Endodermal cell (in vitro differentiated cells): ENCODE measurements at regions not wholly inside any gene's neighbourhood (a gene's known extent, or its start where the extent isn't known, plus 50 kb on each side); places are given as distances from the start of the nearest gene placed in this dataset.

Source experiments
- DNase-seq: peaks from one replicate; pipeline ENCODE4 v3.0.0-alpha.2; 2017
- H3K27ac ChIP-seq: 2 replicates; pipeline ENCODE4 v1.5.1; 2013; ENCODE audit warnings: mild to moderate bottlenecking, low read depth, low read length, moderate library complexity
- H3K27me3 ChIP-seq: 2 replicates; pipeline ENCODE4 v1.6.1; 2013; ENCODE audit warnings: mild to moderate bottlenecking, low read length, moderate library complexity; ENCODE audit not compliant: insufficient read depth, control insufficient read depth, poor library complexity, severe bottlenecking
- H3K36me3 ChIP-seq: 2 replicates; pipeline ENCODE4 v1.7.0; 2013; ENCODE audit warnings: mild to moderate bottlenecking, low read length, moderate library complexity; ENCODE audit not compliant: control insufficient read depth, insufficient read depth
- H3K4me1 ChIP-seq: one replicate; pipeline ENCODE4 v1.7.0; 2013; ENCODE audit warnings: low read length; ENCODE audit not compliant: control insufficient read depth, insufficient read depth
- H3K4me3 ChIP-seq: 2 replicates; pipeline ENCODE4 v1.5.1; 2013; ENCODE audit warnings: mild to moderate bottlenecking, low read length, moderate library complexity
- H3K9ac ChIP-seq: 2 replicates; pipeline ENCODE4 v1.6.1; 2013; ENCODE audit warnings: mild to moderate bottlenecking, low read length, moderate library complexity; ENCODE audit not compliant: poor library complexity, severe bottlenecking; ENCODE audit errors: extremely low read depth
- H3K9me3 ChIP-seq: 2 replicates; pipeline ENCODE4 v1.6.1; 2013; ENCODE audit warnings: mild to moderate bottlenecking, low read length, moderate library complexity; ENCODE audit not compliant: control insufficient read depth
- H3K27ac Mint-ChIP-seq: 2 replicates; pipeline ENCODE4 v1.8.0; 2020; ENCODE audit warnings: mixed read lengths
- H3K27me3 Mint-ChIP-seq: 2 replicates; pipeline ENCODE4 v1.8.0; 2021; ENCODE audit warnings: mild to moderate bottlenecking, mixed read lengths; ENCODE audit not compliant: insufficient read depth
- H3K36me3 Mint-ChIP-seq: 2 replicates; pipeline ENCODE4 v1.8.0; 2020; ENCODE audit warnings: low read depth, mixed read lengths
- H3K4me1 Mint-ChIP-seq: 2 replicates; pipeline ENCODE4 v1.8.0; 2020; ENCODE audit warnings: mixed read lengths
- H3K4me3 Mint-ChIP-seq: 2 replicates; pipeline ENCODE4 v1.8.0; 2020; ENCODE audit warnings: mild to moderate bottlenecking, moderate library complexity, mixed read lengths
- H3K9me3 Mint-ChIP-seq: 2 replicates; pipeline ENCODE4 v1.8.0; 2020; ENCODE audit warnings: mild to moderate bottlenecking, mixed read lengths
- CTCF ChIP-seq: fragments of 200-600 bp; sonication (generic); conservative IDR thresholded peaks from 2 replicates; pipeline ENCODE4 v1.5.0; 2021; ENCODE audit warnings: antibody characterized with exemption, mild to moderate bottlenecking
- WGBS, 2 experiments: methylation state at CpG; one replicate each; pipeline versions ENCODE4 v1.1.5 to v1.1.7; 2013; ENCODE audit warnings: missing lambda C conversion rate in 2 of 2, mixed read lengths in 1 of 2; ENCODE audit not compliant: insufficient coverage in 1 of 2, insufficient read length in 1 of 2; 5-methylcytosine and 5-hydroxymethylcytosine counted together

- H3K36me3 ChIP-seq = no peaks in the 10 kb centered on the region
- H3K9ac ChIP-seq = no peak overlapping the region
- H3K27ac ChIP-seq = no peak overlapping the region
- Mint-ChIP-seq H3K27me3 (no peaks in the 10 kb centered on the region), H3K4me1 (peaks cover 5% of the 10 kb centered on the region), H3K27ac (no peak overlapping the region), H3K36me3 (no peaks in the 10 kb centered on the region), H3K9me3 (no peaks in the 10 kb centered on the region), H3K4me3 (no peak overlapping the region)
- 92 to 97% methylated on average over 3 to 6 of the region's 6 CpGs for WGBS, 2 experiments
- no peak for TF ChIP-seq CTCF
- H3K4me1 ChIP-seq = no peaks in the 10 kb centered on the region
- H3K27me3 ChIP-seq = no peaks in the 10 kb centered on the region
- H3K4me3 ChIP-seq = no peak overlapping the region
- H3K9me3 ChIP-seq = peaks cover 11% of the 10 kb centered on the region
- no peak for DNase-seq
Measured at GRCh38 chr7:21365866-21366624, 61.8 kb upstream of the SP4 start.

- DNase-seq = no peak
- no peak overlapping the region for H3K4me3 Mint-ChIP-seq
- Histone ChIP-seq H3K36me3 (no peaks in the 10 kb centered on the region), H3K27ac (no peak overlapping the region), H3K9ac (no peak overlapping the region), H3K27me3 (no peaks in the 10 kb centered on the region), H3K4me3 (no peak overlapping the region), H3K9me3 (peaks cover 13% of the 10 kb centered on the region), H3K4me1 (no peaks in the 10 kb centered on the region)
- no peaks in the 10 kb centered on the region for H3K36me3 Mint-ChIP-seq
- peaks cover 9% of the 10 kb centered on the region for H3K4me1 Mint-ChIP-seq
- no peaks in the 10 kb centered on the region for H3K9me3 Mint-ChIP-seq
- 90% methylated on average over 3 of the region's 3 CpGs; no CpG with 5 or more reads in 1 of the 2 experiments for WGBS, 2 experiments
- H3K27me3 Mint-ChIP-seq = no peaks in the 10 kb centered on the region
- TF ChIP-seq CTCF = no peak
- H3K27ac Mint-ChIP-seq = no peak overlapping the region
Measured at GRCh38 chr7:21367081-21367480, 60.8 kb upstream of the SP4 start.

- no peaks in the 10 kb centered on the region for H3K36me3 Mint-ChIP-seq
- no peaks in the 10 kb centered on the region for H3K4me1 ChIP-seq
- DNase-seq = no peak
- H3K4me3 Mint-ChIP-seq = no peak overlapping the region
- H3K27ac Mint-ChIP-seq = no peak overlapping the region
- no peak overlapping the region for H3K4me3 ChIP-seq
- H3K27ac ChIP-seq = no peak overlapping the region
- TF ChIP-seq CTCF = no peak
- H3K27me3 ChIP-seq = no peaks in the 10 kb centered on the region
- WGBS, 2 experiments = 91 to 92% methylated on average over 6 to 9 of the region's 10 CpGs
- H3K36me3 ChIP-seq = no peaks in the 10 kb centered on the region
- no peak overlapping the region for H3K9ac ChIP-seq
- peaks cover 9% of the 10 kb centered on the region for H3K4me1 Mint-ChIP-seq
- peaks cover 18% of the 10 kb centered on the region for H3K9me3 ChIP-seq
- H3K9me3 Mint-ChIP-seq = no peaks in the 10 kb centered on the region
- no peaks in the 10 kb centered on the region for H3K27me3 Mint-ChIP-seq
Measured at GRCh38 chr7:21367537-21367936, 60.3 kb upstream of the SP4 start.
